Adipocyte (in vitro differentiated cells): ENCODE measurements at regions not wholly inside any gene's neighbourhood (a gene's known extent, or its start where the extent isn't known, plus 50 kb on each side); places are given as distances from the start of the nearest gene placed in this dataset.

ENCODE experiments used
- DNase-seq: peaks from one replicate; pipeline ENCODE4 v3.0.0-alpha.2; 2015; ENCODE audit warnings: low read depth
- H3K27me3 ChIP-seq: replicated peaks from 2 replicates; pipeline ENCODE4 v1.7.0; 2013; ENCODE audit warnings: mild to moderate bottlenecking, low read length, moderate library complexity; ENCODE audit not compliant: control insufficient read depth, insufficient read depth
- H3K36me3 ChIP-seq: 2 replicates; pipeline ENCODE4 v1.7.0; 2013; ENCODE audit warnings: low read length, mild to moderate bottlenecking, moderate library complexity; ENCODE audit not compliant: control insufficient read depth, insufficient read depth, severe bottlenecking
- H3K4me1 ChIP-seq: 2 replicates; pipeline ENCODE4 v1.7.0; 2013; ENCODE audit warnings: mild to moderate bottlenecking, low read length, moderate library complexity; ENCODE audit not compliant: control insufficient read depth, insufficient read depth
- H3K4me3 ChIP-seq: 2 replicates; pipeline ENCODE4 v1.7.0; 2013; ENCODE audit warnings: mild to moderate bottlenecking, low read length, moderate library complexity
- H3K9ac ChIP-seq: 2 replicates; pipeline ENCODE4 v1.7.0; 2013; ENCODE audit warnings: mild to moderate bottlenecking, low read length, moderate library complexity
- H3K9me3 ChIP-seq: 2 replicates; pipeline ENCODE4 v1.7.0; 2013; ENCODE audit warnings: mild to moderate bottlenecking, low read length, moderate library complexity; ENCODE audit not compliant: control insufficient read depth

DNA sequence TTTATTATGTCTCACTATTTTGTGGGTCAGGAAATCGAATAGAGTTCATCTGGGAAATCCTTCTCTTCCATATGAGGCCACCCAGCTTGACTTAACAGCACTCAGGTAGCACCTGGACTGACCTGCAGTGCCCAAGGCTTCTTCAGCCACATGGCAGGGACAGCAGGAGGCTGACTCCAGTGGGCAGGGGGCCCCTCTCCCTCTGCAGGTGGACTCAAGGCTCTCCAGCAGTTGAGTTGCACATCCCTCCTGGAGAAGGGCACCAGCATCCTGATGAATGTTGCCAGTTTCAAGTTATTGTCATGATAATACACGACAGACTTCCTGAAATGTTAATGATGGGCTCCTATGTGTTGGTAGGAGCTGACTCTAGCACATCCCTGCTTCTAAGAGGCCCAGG is 338.1 kb upstream of the RAB6C start:
- Histone ChIP-seq H3K4me1 (no peaks in the 10 kb centered on the region), H3K9me3 (no peaks in the 10 kb centered on the region), H3K36me3 (no peaks in the 10 kb centered on the region), H3K4me3 (no peak overlapping the region), H3K9ac (no peak overlapping the region), H3K27me3 (peaks cover 3% of the 10 kb centered on the region)
- no peak for DNase-seq

DNA sequence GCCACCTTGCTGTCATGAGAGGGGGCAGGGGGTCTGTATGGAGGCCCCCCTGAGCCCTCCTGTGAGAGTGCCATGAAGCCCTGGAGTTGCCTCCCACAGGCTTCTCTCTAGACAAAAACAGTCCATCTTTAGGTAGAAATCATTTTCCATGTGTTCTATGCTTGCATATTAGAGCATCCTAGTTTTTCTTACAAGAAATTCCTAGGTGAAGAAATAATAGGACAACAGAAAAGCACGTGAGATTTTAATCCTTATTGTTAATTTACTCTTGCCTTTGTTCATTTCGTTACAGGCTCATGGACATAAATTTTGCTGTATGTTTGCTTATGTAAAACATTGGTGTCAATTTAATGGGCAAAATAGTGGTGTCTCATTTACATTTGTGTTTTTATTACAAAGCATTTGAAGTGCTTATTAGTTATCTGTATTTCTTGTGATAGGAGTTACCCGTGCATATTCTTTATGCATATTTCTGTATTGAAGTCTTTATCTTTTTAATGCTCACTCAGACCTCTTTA is 336.9 kb upstream of the RAB6C start:
- Histone ChIP-seq H3K9me3 (no peaks in the 10 kb centered on the region), H3K27me3 (peaks cover 3% of the 10 kb centered on the region)

DNA sequence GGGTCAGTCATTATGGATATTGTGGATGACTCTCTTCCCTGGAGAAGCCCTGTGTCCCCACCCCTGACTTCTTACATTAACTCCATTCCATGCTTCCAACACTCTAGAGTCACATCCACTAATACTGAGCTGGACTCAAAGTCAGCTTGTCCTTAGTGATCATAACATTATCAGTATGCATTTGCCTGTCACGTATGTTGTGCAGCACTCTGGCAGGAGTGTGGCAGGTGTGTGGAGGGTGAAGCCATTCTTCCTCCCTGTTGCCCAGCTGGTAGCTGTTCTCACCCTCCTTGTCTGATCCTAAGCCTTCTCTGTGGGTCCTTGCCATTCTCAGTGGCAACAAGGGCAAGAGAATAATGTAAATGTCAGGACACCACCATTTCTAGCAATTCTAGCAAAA is 334.1 kb upstream of the RAB6C start:
- Histone ChIP-seq H3K27me3 (peaks cover 3% of the 10 kb centered on the region), H3K9ac (no peak overlapping the region), H3K36me3 (no peaks in the 10 kb centered on the region), H3K4me3 (no peak overlapping the region), H3K9me3 (no peaks in the 10 kb centered on the region), H3K4me1 (no peaks in the 10 kb centered on the region)
- no peak for DNase-seq

More for the DNA sequence above, 336.9 kb upstream of the RAB6C start:
- DNase-seq = no peak
- Histone ChIP-seq H3K4me1 (no peaks in the 10 kb centered on the region), H3K9ac (no peak overlapping the region), H3K36me3 (no peaks in the 10 kb centered on the region), H3K4me3 (no peak overlapping the region)

DNA sequence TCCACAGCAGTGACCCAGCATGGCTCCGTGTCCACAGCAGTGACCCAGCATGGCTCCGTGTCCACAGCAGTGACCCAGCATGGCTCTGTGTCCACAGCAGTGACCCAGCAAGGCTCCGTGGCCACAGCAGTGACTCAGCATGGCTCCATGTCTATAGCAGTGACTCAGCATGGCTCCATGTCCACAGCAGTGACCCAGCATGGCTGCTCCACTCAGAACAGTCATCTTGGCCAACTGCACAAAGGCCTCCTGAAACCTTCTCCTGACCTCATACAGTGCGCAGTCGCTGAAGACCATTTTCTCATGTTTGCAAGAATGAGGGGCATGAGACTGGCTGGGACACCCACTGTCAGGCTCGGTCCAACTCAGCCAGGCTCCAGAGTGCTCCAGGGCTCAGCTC is 333.4 kb upstream of the RAB6C start:
- Histone ChIP-seq H3K36me3 (no peaks in the 10 kb centered on the region), H3K9ac (no peak overlapping the region)

DNA sequence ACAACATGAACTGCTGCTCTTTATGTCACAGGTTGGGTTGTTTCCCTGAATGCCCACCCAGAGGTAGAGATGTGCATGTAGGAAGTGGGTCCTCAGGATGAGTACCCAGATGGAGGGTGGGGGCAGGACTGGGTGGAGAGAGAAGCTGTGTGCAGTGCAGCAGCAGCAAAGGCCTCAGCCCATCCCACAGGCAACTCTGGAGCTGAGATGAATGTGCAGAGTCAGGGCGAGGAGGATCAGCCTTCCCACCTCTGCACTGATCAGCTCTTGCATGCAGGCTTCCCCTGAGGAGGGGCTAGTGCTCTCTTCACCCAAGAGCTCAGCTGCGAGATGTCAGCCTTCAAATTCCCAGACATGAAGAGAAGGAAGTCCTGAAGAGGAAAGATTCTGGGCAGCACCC is 326.2 kb upstream of the RAB6C start:
- Histone ChIP-seq H3K4me3 (no peak overlapping the region), H3K4me1 (no peaks in the 10 kb centered on the region), H3K27me3 (peaks cover 5% of the 10 kb centered on the region), H3K9me3 (no peaks in the 10 kb centered on the region), H3K9ac (no peak overlapping the region), H3K36me3 (no peaks in the 10 kb centered on the region)
- no peak for DNase-seq

More for the DNA sequence above, 333.4 kb upstream of the RAB6C start:
- Histone ChIP-seq H3K9me3 (no peaks in the 10 kb centered on the region), H3K4me3 (no peak overlapping the region), H3K27me3 (peaks cover 3% of the 10 kb centered on the region), H3K4me1 (no peaks in the 10 kb centered on the region)
- DNase-seq = no peak

DNA sequence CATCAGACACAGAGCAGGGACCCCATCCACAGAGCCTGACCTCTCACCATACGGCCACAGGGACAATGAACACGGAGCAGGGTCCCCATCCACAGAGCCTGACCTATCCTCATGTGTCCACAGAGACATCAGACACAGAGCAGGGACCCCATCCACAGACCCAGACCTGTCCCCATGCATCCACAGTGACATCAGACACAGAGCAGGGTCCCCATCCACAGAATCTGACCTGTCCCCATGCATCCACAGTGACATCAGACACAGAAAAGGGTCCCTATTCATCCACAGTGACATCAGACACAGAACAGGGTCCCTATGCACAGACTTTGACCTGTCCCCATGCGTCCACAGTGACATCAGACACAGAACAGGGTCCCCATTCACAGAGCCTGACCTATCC is 325.1 kb upstream of the RAB6C start:
- Histone ChIP-seq H3K9ac (no peak overlapping the region), H3K4me3 (no peak overlapping the region), H3K27me3 (peaks cover 5% of the 10 kb centered on the region), H3K4me1 (no peaks in the 10 kb centered on the region), H3K9me3 (no peaks in the 10 kb centered on the region), H3K36me3 (no peaks in the 10 kb centered on the region)
- DNase-seq = no peak

DNA sequence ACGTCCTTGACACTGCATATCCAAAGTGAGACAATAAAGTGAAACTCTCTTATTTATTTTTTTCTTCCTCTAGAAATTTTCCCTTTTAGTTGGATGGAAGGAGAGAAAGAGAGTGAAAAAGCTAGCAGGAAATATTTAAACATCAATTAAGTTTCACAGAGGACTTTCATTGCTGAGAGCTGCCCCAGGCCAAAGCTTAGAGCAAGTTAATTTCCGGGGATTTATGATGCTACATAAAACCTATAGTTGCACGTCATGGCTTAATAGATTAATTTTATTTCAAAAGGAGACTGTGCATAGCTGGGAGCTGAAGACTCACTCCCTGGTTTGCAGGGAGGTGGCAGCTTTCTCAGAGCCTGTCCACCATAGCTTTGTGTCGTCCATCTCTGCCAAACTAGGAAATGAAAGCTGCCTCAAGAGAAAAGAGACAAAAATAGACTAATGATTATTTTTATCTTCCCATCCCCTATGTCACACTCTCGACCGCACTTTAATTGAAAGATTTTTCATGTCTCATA is 323.3 kb upstream of the RAB6C start:
- Histone ChIP-seq H3K9ac (no peak overlapping the region), H3K4me1 (no peaks in the 10 kb centered on the region), H3K4me3 (no peak overlapping the region), H3K36me3 (no peaks in the 10 kb centered on the region), H3K27me3 (peaks cover 5% of the 10 kb centered on the region), H3K9me3 (no peaks in the 10 kb centered on the region)
- no peak for DNase-seq

DNA sequence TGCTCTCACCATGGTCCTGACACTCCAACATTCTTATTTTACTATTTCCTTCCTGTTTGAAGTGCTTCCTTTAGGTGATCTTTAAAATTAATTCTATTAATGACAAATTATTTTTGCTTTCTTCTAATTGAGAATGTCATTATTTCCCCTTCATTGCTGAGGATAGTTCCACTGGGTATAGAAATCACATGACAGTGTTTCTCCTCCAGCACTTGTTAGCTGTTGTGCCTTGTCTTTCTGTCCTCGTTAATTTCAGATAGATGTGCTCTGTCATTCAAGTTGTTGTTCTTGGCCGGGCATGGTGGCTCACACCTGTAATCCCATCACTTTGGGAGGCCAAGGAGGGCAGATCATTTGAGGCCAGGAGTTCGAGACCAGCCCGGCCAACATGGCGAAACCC is 321.0 kb upstream of the RAB6C start:
- DNase-seq = no peak
- H3K4me3 ChIP-seq = no peak overlapping the region
- H3K27me3 ChIP-seq = no peaks in the 10 kb centered on the region
- H3K9ac ChIP-seq = no peak overlapping the region
- no peaks in the 10 kb centered on the region for H3K36me3 ChIP-seq
- H3K9me3 ChIP-seq = no peaks in the 10 kb centered on the region
- H3K4me1 ChIP-seq = no peaks in the 10 kb centered on the region

DNA sequence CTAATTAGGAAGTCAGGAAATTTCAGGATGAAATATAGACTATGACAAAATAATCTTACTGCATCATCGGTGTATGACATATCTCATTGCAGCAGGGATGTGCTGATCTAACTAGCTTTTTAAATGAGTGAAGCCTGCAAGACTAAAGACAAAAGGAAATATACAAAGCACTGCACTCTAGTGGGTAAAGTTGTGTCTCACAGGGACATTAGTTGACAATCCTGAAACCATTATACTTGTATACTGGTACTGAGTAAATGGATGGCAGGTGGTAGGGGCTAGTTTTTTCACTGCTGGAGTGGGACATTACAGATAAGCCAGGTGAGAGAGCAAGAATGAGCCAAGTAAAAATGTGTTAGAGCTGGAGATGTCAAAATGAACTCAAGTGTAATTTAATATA is 317.5 kb upstream of the RAB6C start:
- Histone ChIP-seq H3K4me1 (no peaks in the 10 kb centered on the region), H3K9me3 (no peaks in the 10 kb centered on the region), H3K27me3 (no peaks in the 10 kb centered on the region), H3K4me3 (no peak overlapping the region), H3K36me3 (no peaks in the 10 kb centered on the region), H3K9ac (no peak overlapping the region)
- DNase-seq = no peak

DNA sequence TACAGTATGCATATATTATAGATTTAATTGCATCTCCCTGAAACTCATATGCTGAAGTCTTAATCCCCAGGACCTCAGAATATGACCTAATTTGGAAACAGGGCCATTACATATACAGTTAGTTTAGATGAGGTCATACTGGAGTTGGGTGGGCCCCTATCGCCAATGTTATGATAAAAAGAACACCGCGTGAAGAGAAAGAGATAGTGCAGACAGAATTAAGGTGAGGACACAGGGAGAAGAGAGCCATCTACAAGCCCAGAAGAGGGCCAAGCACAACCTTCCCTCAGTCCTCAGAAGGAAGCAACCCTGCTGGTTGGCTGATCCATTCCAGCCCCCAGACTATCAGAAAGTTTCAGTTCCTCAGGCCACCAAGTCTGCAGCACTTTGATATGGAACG is 311.9 kb upstream of the RAB6C start:
- Histone ChIP-seq H3K9ac (no peak overlapping the region), H3K27me3 (peaks cover 13% of the 10 kb centered on the region), H3K36me3 (no peaks in the 10 kb centered on the region), H3K4me1 (no peaks in the 10 kb centered on the region), H3K9me3 (no peaks in the 10 kb centered on the region), H3K4me3 (no peak overlapping the region)
- DNase-seq = no peak

DNA sequence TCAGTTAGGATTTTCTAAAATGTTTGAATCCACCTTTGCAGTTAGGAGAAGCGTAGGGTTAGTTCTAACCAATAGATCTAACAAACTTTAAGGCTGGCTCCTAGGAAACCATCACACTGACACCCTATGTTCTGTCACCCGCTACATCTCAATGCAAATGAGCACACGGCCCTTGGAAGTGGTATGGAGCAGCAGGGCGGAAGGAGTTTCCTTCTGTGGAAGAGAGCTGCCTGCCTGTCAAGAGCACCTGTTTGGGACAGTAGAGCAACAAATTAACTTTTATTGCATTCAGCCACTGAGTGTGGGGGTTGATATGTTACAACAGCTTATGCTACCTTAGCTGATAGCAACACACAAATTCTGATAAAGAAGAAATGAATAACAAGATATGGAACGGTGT is 306.9 kb upstream of the RAB6C start:
- no peak overlapping the region for H3K4me3 ChIP-seq

DNA sequence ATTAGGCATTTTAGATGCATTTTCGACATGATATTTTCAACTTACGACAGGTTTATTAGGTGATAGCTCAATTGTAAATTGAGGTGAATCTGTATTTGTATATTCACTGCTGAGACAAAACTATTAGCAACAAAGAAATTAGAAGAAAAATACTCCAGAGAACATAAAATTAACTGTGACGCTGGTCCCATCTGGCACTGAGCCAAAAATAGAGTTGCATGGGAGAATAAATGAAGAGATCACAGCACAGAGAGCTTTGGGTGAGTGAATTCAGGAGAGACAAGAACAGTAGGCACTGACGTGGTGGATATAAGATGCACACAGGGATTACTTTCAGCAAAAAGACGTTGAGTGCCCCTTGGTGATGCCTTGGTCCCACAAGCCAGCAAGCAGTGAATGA is 306.2 kb upstream of the RAB6C start:
- H3K4me1 ChIP-seq = no peaks in the 10 kb centered on the region
- peaks cover 21% of the 10 kb centered on the region for H3K27me3 ChIP-seq
- H3K9ac ChIP-seq = no peak overlapping the region
- H3K36me3 ChIP-seq = no peaks in the 10 kb centered on the region
- H3K9me3 ChIP-seq = no peaks in the 10 kb centered on the region
- DNase-seq = no peak
- H3K4me3 ChIP-seq = no peak overlapping the region

More for the DNA sequence above, 306.9 kb upstream of the RAB6C start:
- H3K4me1 ChIP-seq = no peaks in the 10 kb centered on the region
- H3K36me3 ChIP-seq = no peaks in the 10 kb centered on the region
- no peaks in the 10 kb centered on the region for H3K9me3 ChIP-seq
- peaks cover 21% of the 10 kb centered on the region for H3K27me3 ChIP-seq
- no peak for DNase-seq
- no peak overlapping the region for H3K9ac ChIP-seq
